DOHH2 (cell line): ENCODE measurements at regions not wholly inside any gene's neighbourhood (a gene's known extent, or its start where the extent isn't known, plus 50 kb on each side); places are given as distances from the start of the nearest gene placed in this dataset.

ENCODE experiments used
- H3F3A ChIP-seq: fragments of 200-600 bp; sonication (generic), shearing (Covaris generic); 2 replicates; pipeline ENCODE4 v1.6.0; 2016; ENCODE audit warnings: antibody characterized with exemption, mild to moderate bottlenecking; ENCODE audit not compliant: control insufficient read depth, insufficient read depth
- H3K27ac ChIP-seq: fragments of 200-600 bp; sonication (generic); 2 replicates; pipeline ENCODE4 v1.5.1; 2014; ENCODE audit warnings: low read depth, mild to moderate bottlenecking, low read length, moderate library complexity
- H3K27me3 ChIP-seq: fragments of 200-600 bp; sonication (generic); 2 replicates; pipeline ENCODE4 v1.6.1; 2014; ENCODE audit warnings: mild to moderate bottlenecking, low read length, mixed read lengths; ENCODE audit not compliant: control insufficient read depth
- H3K36me3 ChIP-seq: fragments of 200-600 bp; sonication (generic); 2 replicates; pipeline ENCODE4 v1.6.1; 2014; ENCODE audit warnings: mild to moderate bottlenecking, low read length, moderate library complexity, mixed read lengths; ENCODE audit not compliant: control insufficient read depth
- H3K4me1 ChIP-seq: fragments of 200-600 bp; sonication (generic); 2 replicates; pipeline ENCODE4 v1.6.1; 2014; ENCODE audit warnings: mild to moderate bottlenecking, low read length, mixed read lengths; ENCODE audit not compliant: control insufficient read depth
- H3K4me2 ChIP-seq: fragments of 200-600 bp; sonication (generic); 2 replicates; pipeline ENCODE4 v1.6.0; 2014; ENCODE audit warnings: mild to moderate bottlenecking, low read length, moderate library complexity
- H3K4me3 ChIP-seq: fragments of 200-600 bp; sonication (generic); 2 replicates; pipeline ENCODE4 v1.5.1; 2014; ENCODE audit warnings: mild to moderate bottlenecking, low read length, mixed read lengths
- H3K79me2 ChIP-seq: fragments of 200-600 bp; sonication (generic); 2 replicates; pipeline ENCODE4 v1.6.1; 2014; ENCODE audit warnings: mild to moderate bottlenecking, low read length, mixed read lengths; ENCODE audit not compliant: control insufficient read depth
- H3K9me2 ChIP-seq: fragments of 200-600 bp; sonication (generic); replicated peaks from 2 replicates; pipeline ENCODE4 v1.6.1; 2014; ENCODE audit warnings: mild to moderate bottlenecking, low read length, mixed read lengths; ENCODE audit not compliant: control insufficient read depth
- H3K9me3 ChIP-seq: fragments of 200-600 bp; sonication (generic); 2 replicates; pipeline ENCODE4 v1.6.1; 2014; ENCODE audit warnings: antibody characterized with exemption, low read length, mixed read lengths; ENCODE audit not compliant: control insufficient read depth, insufficient read depth
- H4K20me1 ChIP-seq: fragments of 200-600 bp; sonication (generic); 2 replicates; pipeline ENCODE4 v1.6.0; 2014; ENCODE audit warnings: low read depth, mild to moderate bottlenecking, antibody characterized with exemption, low read length, moderate library complexity; ENCODE audit not compliant: control insufficient read depth, insufficient read depth
- CTCF ChIP-seq: fragments of 200-600 bp; sonication (generic); IDR thresholded peaks from one replicate; pipeline ENCODE4 v1.5.1; 2014; ENCODE audit warnings: antibody characterized with exemption, mild to moderate bottlenecking, low read depth, low read length; ENCODE audit not compliant: poor library complexity, severe bottlenecking
- EZH2phosphoT487 ChIP-seq: fragments of 200-600 bp; sonication (generic); IDR thresholded peaks from 2 replicates; pipeline ENCODE4 v1.6.1; 2017; ENCODE audit warnings: borderline replicate concordance, mild to moderate bottlenecking, antibody characterized with exemption, low read length, moderate library complexity, mixed read lengths

GRCh38 chr12:30063435-30063945, 279.7 kb upstream of the TMTC1 start:
- H3F3A ChIP-seq, result no peaks in the 10 kb centered on the region
- H3K4me3 ChIP-seq, result no peak overlapping the region

GRCh38 chr12:30048371-30048770, 264.6 kb upstream of the TMTC1 start:
- no peaks in the 10 kb centered on the region for H3K27me3 ChIP-seq
- H4K20me1 ChIP-seq, result no peaks in the 10 kb centered on the region
- no peaks in the 10 kb centered on the region for H3K9me3 ChIP-seq
- no peaks in the 10 kb centered on the region for H3K4me1 ChIP-seq
- no peaks in the 10 kb centered on the region for H3K9me2 ChIP-seq
- H3K36me3 ChIP-seq, result no peaks in the 10 kb centered on the region
- TF ChIP-seq CTCF (no peak), EZH2phosphoT487 (no peak)
- H3K79me2 ChIP-seq, result no peaks in the 10 kb centered on the region
- no peak overlapping the region for H3K4me2 ChIP-seq
- no peak overlapping the region for H3K27ac ChIP-seq
- no peak overlapping the region for H3K4me3 ChIP-seq
- H3F3A ChIP-seq, result no peaks in the 10 kb centered on the region

More at GRCh38 chr12:30063435-30063945, 279.7 kb upstream of the TMTC1 start:
- no peaks in the 10 kb centered on the region for H3K9me3 ChIP-seq
- no peaks in the 10 kb centered on the region for H3K4me1 ChIP-seq
- H4K20me1 ChIP-seq, result no peaks in the 10 kb centered on the region
- TF ChIP-seq EZH2phosphoT487, result no peak
- no peaks in the 10 kb centered on the region for H3K9me2 ChIP-seq
- no peak overlapping the region for H3K27ac ChIP-seq
- no peaks in the 10 kb centered on the region for H3K27me3 ChIP-seq
- H3K4me2 ChIP-seq, result no peak overlapping the region
- H3K79me2 ChIP-seq, result no peaks in the 10 kb centered on the region
- H3K36me3 ChIP-seq, result no peaks in the 10 kb centered on the region

GRCh38 chr12:30047516-30048254, 263.9 kb upstream of the TMTC1 start:
- H3K4me2 ChIP-seq, result no peak overlapping the region
- TF ChIP-seq CTCF, result no peak
- TF ChIP-seq EZH2phosphoT487, result no peak
- H3K4me3 ChIP-seq, result no peak overlapping the region

DNA sequence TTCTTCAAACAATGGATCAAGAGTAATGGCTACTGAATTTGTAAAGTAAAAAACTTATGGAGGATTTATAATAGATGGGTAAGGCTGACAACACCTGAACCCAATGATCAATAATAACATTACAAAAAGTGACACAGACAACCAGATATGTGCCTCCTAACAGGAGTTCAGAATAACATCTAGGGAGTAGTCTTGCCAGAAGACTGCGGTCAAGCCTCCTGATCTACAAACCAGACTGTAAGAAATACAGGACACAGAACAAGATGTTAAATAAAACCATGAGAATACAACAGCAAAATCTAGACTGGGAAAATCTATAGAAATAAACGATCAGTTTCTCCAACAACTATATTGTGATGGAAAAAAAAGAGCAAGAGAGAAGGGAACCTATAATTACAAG, 262.6 kb upstream of the TMTC1 start:
- TF ChIP-seq EZH2phosphoT487 (no peak), CTCF (no peak)
- no peaks in the 10 kb centered on the region for H3K9me3 ChIP-seq
- H3K36me3 ChIP-seq, result no peaks in the 10 kb centered on the region
- H3K4me2 ChIP-seq, result no peak overlapping the region
- H3K4me1 ChIP-seq, result no peaks in the 10 kb centered on the region
- no peaks in the 10 kb centered on the region for H3K27me3 ChIP-seq
- H4K20me1 ChIP-seq, result no peaks in the 10 kb centered on the region
- no peaks in the 10 kb centered on the region for H3K9me2 ChIP-seq
- H3K27ac ChIP-seq, result no peak overlapping the region
- no peaks in the 10 kb centered on the region for H3K79me2 ChIP-seq
- H3F3A ChIP-seq, result no peaks in the 10 kb centered on the region
- no peak overlapping the region for H3K4me3 ChIP-seq

More at GRCh38 chr12:30047516-30048254, 263.9 kb upstream of the TMTC1 start:
- no peak overlapping the region for H3K27ac ChIP-seq
- no peaks in the 10 kb centered on the region for H3K4me1 ChIP-seq
- H4K20me1 ChIP-seq, result no peaks in the 10 kb centered on the region
- H3K9me2 ChIP-seq, result no peaks in the 10 kb centered on the region
- no peaks in the 10 kb centered on the region for H3F3A ChIP-seq
- no peaks in the 10 kb centered on the region for H3K9me3 ChIP-seq
- no peaks in the 10 kb centered on the region for H3K36me3 ChIP-seq
- H3K79me2 ChIP-seq, result no peaks in the 10 kb centered on the region
- no peaks in the 10 kb centered on the region for H3K27me3 ChIP-seq
